Dermis blood vessel endothelial cell (primary cell): ENCODE measurements at regions not wholly inside any gene's neighbourhood (a gene's known extent, or its start where the extent isn't known, plus 50 kb on each side); places are given as distances from the start of the nearest gene placed in this dataset.

ENCODE experiments used
- DNase-seq: peaks from one replicate; pipeline ENCODE4 v3.0.0; 2010

- DNase-seq: no peak
Observed at GRCh38 chr14:100399052-100399849, 76.1 kb downstream of the SLC25A47 start.

- no peak for DNase-seq
Observed at GRCh38 chr14:100400115-100400514, 77.0 kb downstream of the SLC25A47 start.

GRCh38 chr14:100401031-100401692 lies 78.0 kb downstream of the SLC25A47 start:
- DNase-seq: no peak

- DNase-seq: no peak
Observed at GRCh38 chr14:100401792-100402191, 78.7 kb downstream of the SLC25A47 start.

GRCh38 chr14:100402631-100403030 lies 79.5 kb downstream of the SLC25A47 start:
- peak; percentile 45 for DNase-seq

GRCh38 chr14:100403105-100403504 lies 80.0 kb downstream of the SLC25A47 start:
- DNase-seq: no peak

- DNase-seq: no peak
Observed at GRCh38 chr14:100403802-100404365, 80.7 kb downstream of the SLC25A47 start.

- DNase-seq: no peak
Observed at GRCh38 chr14:100404419-100404818, 81.3 kb downstream of the SLC25A47 start.

GRCh38 chr14:100405760-100406455 lies 82.8 kb downstream of the SLC25A47 start:
- no peak for DNase-seq

GRCh38 chr14:100406505-100407131 lies 83.5 kb downstream of the SLC25A47 start:
- DNase-seq: no peak

GRCh38 chr14:100407376-100408102 lies 84.4 kb downstream of the SLC25A47 start:
- DNase-seq: no peak

- no peak for DNase-seq
Observed at GRCh38 chr14:100408350-100409002, 85.3 kb downstream of the SLC25A47 start.

- DNase-seq: no peak
Observed at GRCh38 chr14:100409003-100409360, 85.8 kb downstream of the SLC25A47 start.

- no peak for DNase-seq
Observed at GRCh38 chr14:100409651-100410050, 86.5 kb downstream of the SLC25A47 start.

GRCh38 chr14:100410056-100410565 lies 87.0 kb downstream of the SLC25A47 start:
- no peak for DNase-seq

GRCh38 chr14:100413699-100414098 lies 90.6 kb downstream of the SLC25A47 start:
- no peak for DNase-seq

GRCh38 chr14:100415226-100415625 lies 92.1 kb downstream of the SLC25A47 start:
- no peak for DNase-seq

- no peak for DNase-seq
Observed at GRCh38 chr14:100416081-100416680, 93.0 kb downstream of the SLC25A47 start.

GRCh38 chr14:100416921-100417860 lies 94.1 kb downstream of the SLC25A47 start:
- peak; percentile 91 for DNase-seq

- no peak for DNase-seq
Observed at GRCh38 chr14:100419856-100420255, 96.7 kb downstream of the SLC25A47 start.
